H4 (cell line): ENCODE measurements at regions not wholly inside any gene's neighbourhood (a gene's known extent, or its start where the extent isn't known, plus 50 kb on each side); places are given as distances from the start of the nearest gene placed in this dataset.

ENCODE experiments used
- DNase-seq: peaks from one replicate; pipeline ENCODE4 v3.0.0-alpha.2; 2015; ENCODE audit warnings: low spot score

- DNase-seq: no peak
Measured at GRCh38 chr3:176723758-176724393, 473.4 kb downstream of the TBL1XR1 start.

- DNase-seq: no peak
Measured at GRCh38 chr3:176714034-176714433, 483.2 kb downstream of the TBL1XR1 start.

GRCh38 chr3:176712191-176712590 lies 485.1 kb downstream of the TBL1XR1 start:
- DNase-seq: no peak

- no peak for DNase-seq
Measured at GRCh38 chr3:176699288-176699687, 498.0 kb downstream of the TBL1XR1 start.

GRCh38 chr3:176697284-176697889 lies 499.9 kb downstream of the TBL1XR1 start:
- DNase-seq: no peak

- no peak for DNase-seq
Measured at GRCh38 chr3:176696816-176697215, 500.5 kb downstream of the TBL1XR1 start.

GRCh38 chr3:176692966-176693785 lies 504.1 kb downstream of the TBL1XR1 start:
- DNase-seq: no peak

GRCh38 chr3:176692199-176692965 lies 504.9 kb downstream of the TBL1XR1 start:
- DNase-seq: no peak

GRCh38 chr3:176690083-176690869 lies 507.0 kb downstream of the TBL1XR1 start:
- no peak for DNase-seq

GRCh38 chr3:176687754-176688153 lies 509.5 kb downstream of the TBL1XR1 start:
- no peak for DNase-seq

GRCh38 chr3:176683382-176683781 lies 513.9 kb downstream of the TBL1XR1 start:
- DNase-seq: no peak

GRCh38 chr3:176663837-176664831 lies 533.1 kb downstream of the TBL1XR1 start:
- peak; percentile 91 for DNase-seq

- peak; percentile 37 for DNase-seq
Measured at GRCh38 chr3:176663387-176663786, 533.9 kb downstream of the TBL1XR1 start.

GRCh38 chr3:176661432-176661964 lies 535.8 kb downstream of the TBL1XR1 start:
- DNase-seq: no peak

- no peak for DNase-seq
Measured at GRCh38 chr3:176655404-176656094, 541.7 kb downstream of the TBL1XR1 start.

- DNase-seq: no peak
Measured at GRCh38 chr3:176651622-176652021, 545.7 kb downstream of the TBL1XR1 start.

GRCh38 chr3:176650478-176650877 lies 546.8 kb downstream of the TBL1XR1 start:
- DNase-seq: peak; percentile 12

GRCh38 chr3:176647987-176648386 lies 549.3 kb downstream of the TBL1XR1 start:
- DNase-seq: no peak

GRCh38 chr3:176633511-176633910 lies 563.8 kb downstream of the TBL1XR1 start:
- peak; percentile 17 for DNase-seq
